Activated CD4-positive, alpha-beta memory T cell treated with anti-CD3 and anti-CD28 coated beads for 36 hours (primary cell): ENCODE measurements at regions not wholly inside any gene's neighbourhood (a gene's known extent, or its start where the extent isn't known, plus 50 kb on each side); places are given as distances from the start of the nearest gene placed in this dataset.

Source experiments
- CTCF ChIA-PET: fragments of 350-600 bp; sonication (Branson Sonifier 250); formaldehyde crosslinking; loops from one replicate; lab custom pipeline; 2021; ENCODE audit warnings: antibody characterized with exemption, inconsistent platforms; lab: Charles Lee
- POLR2A ChIA-PET: fragments of 350-600 bp; sonication (Branson Sonifier 250); formaldehyde crosslinking; loops from one replicate; lab custom pipeline; 2021; ENCODE audit warnings: antibody characterized with exemption; lab: Charles Lee
- DNase-seq: peaks from one replicate; pipeline ENCODE4 v3.0.0-alpha.2; 2020
- H3K27ac Mint-ChIP-seq: one replicate; pipeline ENCODE4 v1.8.0; 2021; ENCODE audit warnings: mixed read lengths
- H3K27me3 Mint-ChIP-seq: one replicate; pipeline ENCODE4 v1.8.0; 2021; ENCODE audit warnings: mixed read lengths
- H3K36me3 Mint-ChIP-seq: one replicate; pipeline ENCODE4 v1.8.0; 2021; ENCODE audit warnings: mixed read lengths
- H3K4me1 Mint-ChIP-seq: one replicate; pipeline ENCODE4 v1.8.0; 2021; ENCODE audit warnings: low read depth, mixed read lengths
- H3K4me3 Mint-ChIP-seq: one replicate; pipeline ENCODE4 v1.8.0; 2021; ENCODE audit warnings: mild to moderate bottlenecking, mixed read lengths
- H3K9me3 Mint-ChIP-seq: one replicate; pipeline ENCODE4 v1.8.0; 2021; ENCODE audit warnings: mixed read lengths
- intact Hi-C: fragments of 100-400 bp; cut with micrococcal nuclease; formaldehyde crosslinking; loops from one replicate; pipeline ENCODE4 v1.15.1; 2023

DNA sequence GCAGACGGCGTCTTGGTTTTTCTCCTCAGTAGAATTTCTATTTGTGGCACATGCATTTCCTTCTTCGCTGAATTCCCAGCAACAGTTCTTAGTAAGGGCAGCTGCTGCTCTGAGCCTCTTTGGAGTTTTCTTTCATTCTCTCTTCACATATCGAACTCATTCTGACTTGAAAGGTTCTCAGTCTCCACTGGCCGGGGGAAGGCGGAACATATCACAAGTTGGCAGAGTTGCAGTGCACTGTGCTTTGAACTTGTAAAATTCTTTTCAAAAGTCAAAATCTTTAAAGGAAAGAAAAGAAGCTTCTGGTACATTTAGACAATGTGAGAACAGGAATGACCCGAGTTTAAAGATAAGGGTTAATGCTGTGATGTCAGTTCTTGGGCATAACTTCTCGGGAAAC lies 286.1 kb upstream of the MAP3K7 start:
- Mint-ChIP-seq H3K4me3 (no peak overlapping the region), H3K4me1 (no peaks in the 10 kb centered on the region), H3K27ac (no peak overlapping the region), H3K27me3 (peaks cover 8% of the 10 kb centered on the region), H3K36me3 (no peaks in the 10 kb centered on the region), H3K9me3 (no peaks in the 10 kb centered on the region)
- CTCF ChIA-PET, result no interaction called here
- intact Hi-C loops, result no loop called here
- DNase-seq, result no peak
- POLR2A ChIA-PET, result no interaction called here

DNA sequence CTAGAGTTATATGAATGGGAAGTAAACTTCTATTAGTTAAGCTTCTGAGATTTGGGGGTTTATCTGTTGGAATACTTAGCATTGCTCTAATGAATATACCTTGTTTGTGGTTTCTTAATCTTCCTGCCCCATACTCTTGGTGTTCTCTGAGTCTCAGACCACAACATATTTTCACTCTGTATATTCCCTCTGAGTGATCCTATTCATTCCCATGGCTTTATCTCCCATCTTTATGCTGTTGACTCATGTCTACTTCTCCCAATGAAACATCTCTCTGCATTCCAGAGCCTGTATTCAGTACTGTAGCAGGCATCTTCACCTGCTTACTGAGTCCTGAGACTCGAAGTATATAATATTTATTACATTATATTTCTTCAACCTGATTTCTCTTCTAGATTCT lies 283.7 kb upstream of the MAP3K7 start:
- intact Hi-C loops, result no loop called here
- no peaks in the 10 kb centered on the region for H3K4me1 Mint-ChIP-seq
- no peak for DNase-seq
- CTCF ChIA-PET, result no interaction called here
- no peak overlapping the region for H3K4me3 Mint-ChIP-seq
- peaks cover 4% of the 10 kb centered on the region for H3K27me3 Mint-ChIP-seq
- no peaks in the 10 kb centered on the region for H3K9me3 Mint-ChIP-seq
- POLR2A ChIA-PET, result no interaction called here
- H3K27ac Mint-ChIP-seq, result no peak overlapping the region
- no peaks in the 10 kb centered on the region for H3K36me3 Mint-ChIP-seq

DNA sequence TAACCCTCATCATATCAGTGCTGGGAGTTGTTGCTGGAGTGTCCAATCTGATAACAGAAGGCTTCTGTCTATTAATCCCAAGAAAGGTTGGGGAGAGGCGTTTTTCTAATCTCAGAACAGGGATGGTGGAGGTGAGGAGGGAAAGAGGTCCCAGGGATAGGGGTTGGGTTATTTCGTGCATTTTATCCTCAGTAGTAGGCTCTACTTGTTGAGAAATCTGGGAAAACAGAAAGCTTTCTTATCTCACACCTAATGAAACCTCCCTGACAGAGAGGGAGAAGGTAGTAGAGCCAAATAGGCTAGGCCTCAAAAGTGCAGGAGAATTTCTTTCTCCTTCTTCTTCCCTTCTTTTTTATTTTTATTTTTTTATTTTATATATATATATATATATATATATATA lies 281.8 kb upstream of the MAP3K7 start:
- no peak overlapping the region for H3K27ac Mint-ChIP-seq
- peaks cover 3% of the 10 kb centered on the region for H3K27me3 Mint-ChIP-seq
- no peaks in the 10 kb centered on the region for H3K36me3 Mint-ChIP-seq
- no peaks in the 10 kb centered on the region for H3K4me1 Mint-ChIP-seq
- no peak overlapping the region for H3K4me3 Mint-ChIP-seq
- no peak for DNase-seq
- intact Hi-C loops, result loop anchor here (10.0 kb wide), 1 partner anchor 254 kb away; no protein-coding TSS in a partner anchor
- ChIA-PET POLR2A (no interaction called here), CTCF (no interaction called here)
- no peaks in the 10 kb centered on the region for H3K9me3 Mint-ChIP-seq

DNA sequence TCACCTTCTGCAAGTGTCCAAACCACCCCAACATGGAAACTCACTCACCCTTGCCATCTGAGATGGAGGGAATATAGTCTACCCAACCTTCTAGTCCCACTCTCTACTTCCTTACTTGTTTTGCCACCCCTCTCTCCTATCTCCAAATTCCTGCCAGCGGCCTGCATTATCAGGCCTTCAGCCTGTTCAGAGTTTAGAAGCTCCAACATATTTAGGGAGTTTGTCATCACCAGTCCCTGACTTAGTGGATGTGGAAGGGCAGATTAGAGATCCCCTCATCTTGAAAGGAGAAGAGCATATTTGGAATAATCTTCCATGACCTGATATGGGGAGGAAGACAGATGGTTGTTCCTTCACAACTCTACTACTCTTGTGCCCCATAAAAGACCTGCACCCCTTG lies 281.4 kb upstream of the MAP3K7 start:
- Mint-ChIP-seq H3K9me3 (no peaks in the 10 kb centered on the region), H3K36me3 (no peaks in the 10 kb centered on the region), H3K4me3 (no peak overlapping the region), H3K4me1 (no peaks in the 10 kb centered on the region), H3K27me3 (no peaks in the 10 kb centered on the region), H3K27ac (no peak overlapping the region)
- DNase-seq, result no peak
- intact Hi-C loops, result loop anchor here (10.0 kb wide), 1 partner anchor 253 kb away; no protein-coding TSS in a partner anchor
- CTCF ChIA-PET, result no interaction called here
- POLR2A ChIA-PET, result no interaction called here

DNA sequence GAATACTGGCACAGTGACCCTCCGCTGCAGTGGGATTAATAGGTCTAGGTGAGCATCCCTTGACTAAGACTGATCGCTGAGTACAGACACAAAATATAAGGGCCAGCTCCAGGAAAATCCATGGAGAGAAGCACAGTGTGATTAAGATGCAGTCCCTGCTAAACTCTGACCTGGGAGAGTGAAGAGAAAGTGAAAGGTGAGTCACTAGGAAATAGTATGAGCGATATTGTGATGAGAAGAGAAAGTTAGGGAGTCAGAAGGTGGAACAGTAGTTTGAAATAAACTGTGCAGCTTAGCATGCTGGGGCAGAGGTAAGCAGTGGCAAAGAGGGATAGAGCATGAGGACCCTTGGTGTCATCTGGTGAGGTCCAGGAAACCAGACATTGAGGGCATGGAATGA lies 278.6 kb upstream of the MAP3K7 start:
- POLR2A ChIA-PET, result no interaction called here
- Mint-ChIP-seq H3K27ac (no peak overlapping the region), H3K27me3 (no peaks in the 10 kb centered on the region), H3K4me3 (no peak overlapping the region), H3K9me3 (no peaks in the 10 kb centered on the region), H3K4me1 (no peaks in the 10 kb centered on the region), H3K36me3 (no peaks in the 10 kb centered on the region)
- CTCF ChIA-PET, result no interaction called here
- intact Hi-C loops, result loop anchor here (10.0 kb wide), 1 partner anchor 251 kb away; no protein-coding TSS in a partner anchor
- no peak for DNase-seq

DNA sequence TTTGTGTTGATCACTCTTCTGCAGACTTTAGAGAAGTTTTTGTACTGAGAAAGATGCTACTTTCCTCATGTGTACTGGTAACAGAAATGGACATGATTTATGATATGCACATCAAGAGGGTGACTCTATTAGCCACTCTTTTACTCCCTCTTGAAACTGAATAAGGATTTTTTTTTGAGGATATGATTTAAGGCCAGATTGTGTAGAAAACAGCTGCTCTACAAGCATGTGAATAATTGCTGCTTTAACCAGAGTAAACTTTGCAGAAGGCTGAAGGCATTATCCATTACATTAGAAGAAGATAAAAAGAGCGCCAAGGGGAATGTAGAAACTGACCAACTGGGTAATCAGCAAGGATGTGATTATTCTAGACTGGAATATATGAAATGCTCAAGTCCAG lies 276.2 kb upstream of the MAP3K7 start:
- no peak for DNase-seq
- Mint-ChIP-seq H3K27me3 (no peaks in the 10 kb centered on the region), H3K9me3 (no peaks in the 10 kb centered on the region), H3K27ac (no peak overlapping the region), H3K36me3 (no peaks in the 10 kb centered on the region), H3K4me1 (no peaks in the 10 kb centered on the region), H3K4me3 (no peak overlapping the region)
- CTCF ChIA-PET, result no interaction called here
- POLR2A ChIA-PET, result no interaction called here
- intact Hi-C loops, result loop anchor here (10.0 kb wide), 1 partner anchor 248 kb away; no protein-coding TSS in a partner anchor

DNA sequence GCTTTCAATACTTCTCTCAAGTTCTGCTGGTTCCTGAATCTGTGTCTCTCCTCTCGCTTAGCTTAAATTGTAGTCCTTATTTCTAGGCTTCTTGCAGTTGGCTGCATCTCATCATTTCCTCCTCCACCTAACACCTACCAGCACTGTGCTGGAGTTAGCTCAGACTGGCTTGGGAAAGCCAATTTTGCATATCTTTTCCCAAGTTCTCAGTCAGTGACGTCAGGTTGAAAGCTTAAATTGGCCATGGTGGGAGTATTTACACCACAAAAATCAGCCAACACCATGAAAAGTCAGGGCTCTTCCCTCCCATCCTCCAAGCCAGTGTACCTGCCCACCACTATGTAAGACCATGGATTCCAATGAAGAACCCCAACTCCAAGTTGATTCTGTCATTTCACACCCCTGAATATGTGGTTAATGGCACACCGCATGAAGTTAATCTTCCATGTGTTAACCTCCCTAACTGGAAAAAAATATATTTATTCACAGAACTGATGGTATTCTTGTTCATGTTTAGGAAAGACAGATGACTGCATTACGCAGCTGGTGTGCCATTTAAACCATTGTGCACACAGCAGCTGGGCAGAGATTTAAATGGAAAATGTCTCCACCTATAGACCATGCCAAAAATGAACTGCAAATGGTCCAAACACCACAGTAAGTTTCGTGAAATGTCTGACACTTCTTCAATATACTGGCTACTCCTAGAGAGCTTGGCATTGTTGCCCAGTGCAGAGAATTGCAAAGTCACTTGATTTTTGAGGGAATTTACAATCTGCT lies 274.1 kb upstream of the MAP3K7 start:
- POLR2A ChIA-PET, result no interaction called here
- intact Hi-C loops, result loop anchor here (10.0 kb wide), 1 partner anchor 246 kb away; no protein-coding TSS in a partner anchor
- Mint-ChIP-seq H3K27ac (no peak overlapping the region), H3K4me3 (no peak overlapping the region), H3K27me3 (no peaks in the 10 kb centered on the region), H3K4me1 (no peaks in the 10 kb centered on the region), H3K36me3 (no peaks in the 10 kb centered on the region), H3K9me3 (no peaks in the 10 kb centered on the region)
- CTCF ChIA-PET, result interaction anchor here (1.0 kb wide), 1 partner anchor 315 kb away, joined by 3 read pairs; no protein-coding TSS in a partner anchor
- no peak for DNase-seq

DNA sequence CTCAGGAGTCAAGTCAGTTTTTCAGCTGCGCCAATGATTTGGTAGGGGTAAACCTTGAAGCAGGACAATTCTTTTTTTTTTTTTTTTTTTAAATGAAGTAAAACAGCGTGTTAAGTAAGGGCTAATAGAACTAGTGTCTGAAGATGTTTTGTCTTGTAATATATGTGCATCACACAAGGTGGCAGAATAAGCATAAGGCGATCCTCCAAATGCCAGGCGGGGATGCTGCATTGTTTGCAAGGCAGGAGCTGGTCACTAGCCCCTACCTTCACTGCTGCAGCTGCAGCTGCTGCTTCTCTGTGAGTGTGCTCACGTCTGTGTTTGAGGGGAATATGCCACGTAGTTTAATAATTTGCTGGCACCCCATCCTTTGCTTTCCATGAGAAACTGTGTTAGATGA lies 272.7 kb upstream of the MAP3K7 start:
- POLR2A ChIA-PET, result no interaction called here
- Mint-ChIP-seq H3K27me3 (no peaks in the 10 kb centered on the region), H3K36me3 (no peaks in the 10 kb centered on the region), H3K9me3 (no peaks in the 10 kb centered on the region), H3K4me3 (no peak overlapping the region), H3K27ac (no peak overlapping the region), H3K4me1 (no peaks in the 10 kb centered on the region)
- CTCF ChIA-PET, result no interaction called here
- no peak for DNase-seq
- intact Hi-C loops, result loop anchor here (10.0 kb wide), 1 partner anchor 245 kb away; no protein-coding TSS in a partner anchor

DNA sequence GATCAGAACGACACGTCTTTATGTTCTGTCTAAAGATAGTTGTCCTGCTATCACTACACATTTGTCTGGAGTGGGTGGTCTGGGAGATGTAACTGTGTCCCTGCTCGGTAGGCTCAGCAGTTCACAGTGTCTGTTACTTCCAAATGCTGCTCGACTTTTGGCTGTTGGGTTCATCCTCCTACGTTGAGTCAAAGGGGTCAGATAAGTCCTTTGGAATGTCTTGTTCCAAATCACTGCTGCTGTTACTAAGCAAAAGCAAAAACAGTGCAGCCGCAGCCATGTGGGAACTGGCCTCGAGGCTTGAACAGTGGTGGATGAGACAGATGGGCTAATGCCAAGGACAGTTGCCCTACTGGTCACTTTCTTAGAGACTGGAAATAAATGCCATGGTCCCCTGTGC lies 272.2 kb upstream of the MAP3K7 start:
- ChIA-PET POLR2A (no interaction called here), CTCF (no interaction called here)
- Mint-ChIP-seq H3K36me3 (no peaks in the 10 kb centered on the region), H3K27ac (no peak overlapping the region), H3K4me1 (no peaks in the 10 kb centered on the region), H3K4me3 (no peak overlapping the region), H3K27me3 (no peaks in the 10 kb centered on the region), H3K9me3 (no peaks in the 10 kb centered on the region)
- intact Hi-C loops, result no loop called here
- no peak for DNase-seq

DNA sequence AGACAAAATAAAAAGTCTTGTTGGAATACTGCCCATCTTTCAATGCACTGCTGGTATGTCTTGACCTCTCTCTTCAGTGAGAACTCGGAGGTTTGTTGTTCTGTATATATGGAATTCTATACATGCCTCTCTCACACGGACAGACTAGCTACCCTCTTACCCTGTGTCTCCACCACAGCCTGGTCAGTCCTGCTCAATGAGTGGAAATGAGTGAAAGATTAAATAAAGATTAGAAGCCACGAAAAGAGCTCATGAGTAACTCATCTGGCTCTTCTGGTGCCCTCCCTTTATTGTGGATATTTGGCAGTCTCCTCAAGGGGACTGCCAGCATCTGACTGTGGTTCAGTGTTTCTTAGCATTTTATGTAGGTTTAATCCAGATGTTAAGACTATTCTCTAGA lies 262.8 kb upstream of the MAP3K7 start:
- no peaks in the 10 kb centered on the region for H3K4me1 Mint-ChIP-seq
- DNase-seq, result no peak
- no peaks in the 10 kb centered on the region for H3K9me3 Mint-ChIP-seq
- no peaks in the 10 kb centered on the region for H3K36me3 Mint-ChIP-seq
- H3K4me3 Mint-ChIP-seq, result no peak overlapping the region
- intact Hi-C loops, result no loop called here
- ChIA-PET POLR2A (no interaction called here), CTCF (no interaction called here)
- no peaks in the 10 kb centered on the region for H3K27me3 Mint-ChIP-seq
- no peak overlapping the region for H3K27ac Mint-ChIP-seq

DNA sequence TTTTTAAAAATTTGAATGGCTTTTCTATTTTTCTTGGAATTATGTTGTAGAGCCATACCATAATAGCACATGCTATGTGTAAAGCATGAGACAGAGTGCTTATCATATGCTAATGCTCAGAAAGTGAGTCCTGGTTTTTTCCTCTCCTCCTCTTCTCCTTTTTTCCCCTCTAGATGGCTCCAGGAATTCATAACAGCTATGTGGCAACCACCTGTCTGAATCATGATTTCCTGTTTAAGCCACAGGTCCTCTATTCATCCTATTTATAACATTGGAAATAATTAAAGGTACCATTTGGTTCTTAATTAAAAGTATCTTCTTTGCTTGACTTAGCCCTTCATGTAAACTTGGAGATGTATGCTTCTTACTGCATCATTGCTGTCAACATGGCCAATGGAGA lies 260.0 kb upstream of the MAP3K7 start:
- no peak for DNase-seq
- intact Hi-C loops, result no loop called here
- Mint-ChIP-seq H3K4me3 (no peak overlapping the region), H3K36me3 (no peaks in the 10 kb centered on the region), H3K9me3 (no peaks in the 10 kb centered on the region), H3K27ac (no peak overlapping the region), H3K4me1 (no peaks in the 10 kb centered on the region), H3K27me3 (no peaks in the 10 kb centered on the region)
- POLR2A ChIA-PET, result interaction anchor here (0.6 kb wide), 1 partner anchor 292 kb away, joined by 3 read pairs; no protein-coding TSS in a partner anchor
- CTCF ChIA-PET, result no interaction called here

DNA sequence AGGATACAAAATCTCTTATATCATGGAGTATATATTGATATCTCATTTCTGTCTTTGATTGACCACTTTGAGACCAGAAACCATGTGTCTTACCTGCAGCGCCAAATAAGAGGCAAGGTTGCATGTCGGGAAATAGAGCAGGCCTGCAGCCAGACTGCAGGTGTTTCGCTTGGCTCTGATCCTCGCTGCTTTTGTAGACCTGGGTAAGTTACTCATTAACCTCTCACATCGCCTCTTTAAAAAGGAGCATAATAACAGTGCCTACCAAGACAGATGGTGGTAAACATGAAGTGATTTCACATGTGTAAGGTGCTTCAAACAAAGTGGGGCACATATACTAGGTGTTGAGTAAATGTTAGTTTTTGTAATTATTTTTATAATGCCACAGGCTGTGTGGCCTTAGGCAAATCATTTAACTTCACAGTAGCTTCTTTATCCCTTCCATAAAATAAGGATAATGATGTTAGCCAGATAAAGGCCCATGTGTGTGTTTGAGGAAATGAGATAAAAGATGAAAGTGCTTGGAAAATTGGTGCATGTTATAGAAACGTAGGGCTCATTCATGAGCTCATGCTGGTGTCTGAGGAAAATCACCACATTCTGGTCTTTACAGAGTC lies 248.8 kb upstream of the MAP3K7 start:
- intact Hi-C loops, result no loop called here
- Mint-ChIP-seq H3K4me1 (no peaks in the 10 kb centered on the region), H3K27me3 (peaks cover 2% of the 10 kb centered on the region), H3K4me3 (no peak overlapping the region), H3K27ac (no peak overlapping the region), H3K36me3 (no peaks in the 10 kb centered on the region), H3K9me3 (no peaks in the 10 kb centered on the region)
- CTCF ChIA-PET, result no interaction called here
- DNase-seq, result no peak
- POLR2A ChIA-PET, result no interaction called here

DNA sequence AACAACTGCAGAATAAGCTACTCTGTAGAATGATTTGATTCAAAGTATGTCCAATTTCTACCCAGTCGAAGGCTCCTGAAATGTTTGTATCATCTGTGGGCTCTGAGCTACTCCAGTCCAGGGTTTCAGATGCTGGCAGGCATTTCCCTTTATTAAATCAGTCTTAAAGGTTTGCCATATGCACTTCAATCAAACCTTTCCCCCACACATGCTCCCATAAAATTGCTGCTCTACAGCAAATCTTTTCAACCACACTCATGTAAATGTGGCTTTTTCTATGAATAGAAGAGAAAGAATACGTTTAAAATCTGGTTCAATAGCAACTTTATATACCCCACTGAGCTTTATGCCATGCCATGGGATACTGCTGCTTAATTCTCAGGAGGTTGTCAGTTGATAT lies 242.4 kb upstream of the MAP3K7 start:
- ChIA-PET POLR2A (no interaction called here), CTCF (no interaction called here)
- H3K4me1 Mint-ChIP-seq, result no peaks in the 10 kb centered on the region
- intact Hi-C loops, result no loop called here
- no peaks in the 10 kb centered on the region for H3K9me3 Mint-ChIP-seq
- H3K36me3 Mint-ChIP-seq, result no peaks in the 10 kb centered on the region
- H3K4me3 Mint-ChIP-seq, result no peak overlapping the region
- H3K27ac Mint-ChIP-seq, result no peak overlapping the region
- DNase-seq, result no peak
- peaks cover 4% of the 10 kb centered on the region for H3K27me3 Mint-ChIP-seq
